Superior temporal gyrus (tissue), 1 donor: ENCODE measurements at regions not wholly inside any gene's neighbourhood (a gene's known extent, or its start where the extent isn't known, plus 50 kb on each side); places are given as distances from the start of the nearest gene placed in this dataset.
"Not testable (repeated sequence)": the region's sequence is repeated elsewhere in the genome, so short reads cannot be mapped to it uniquely, and the experiment has no call there.

Source experiments
- DNase-seq: peaks from one replicate; pipeline ENCODE4 v3.0.0-alpha.2; 2016; ENCODE audit errors: extremely low spot score

DNA sequence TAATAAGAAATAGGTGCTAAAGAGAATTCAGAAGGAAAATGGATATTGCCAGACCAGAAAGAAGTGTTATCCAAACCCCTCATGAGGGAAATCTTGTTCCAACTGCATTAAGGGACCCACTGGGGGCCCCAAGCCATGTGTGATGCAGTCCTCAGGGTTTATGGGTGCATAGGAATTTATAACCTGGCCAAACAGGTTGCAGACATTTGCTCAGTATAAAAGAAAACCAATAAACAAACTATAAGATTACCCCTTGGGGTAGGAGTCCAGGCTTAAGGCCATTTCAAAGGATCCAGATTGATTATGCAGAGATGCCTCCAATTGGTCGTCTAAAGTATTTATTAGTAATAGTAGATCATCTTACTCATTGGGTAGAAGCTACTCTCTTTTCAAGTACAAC is 240.9 kb upstream of the DIO3 start:
- DNase-seq: no peak

GRCh38 chr14:101322223-101322622 is 239.1 kb upstream of the DIO3 start:
- no peak for DNase-seq

GRCh38 chr14:101323111-101323510 is 238.2 kb upstream of the DIO3 start:
- no peak for DNase-seq

- DNase-seq: not testable (repeated sequence)
Observed at GRCh38 chr14:101323614-101324235, 237.6 kb upstream of the DIO3 start.

DNA sequence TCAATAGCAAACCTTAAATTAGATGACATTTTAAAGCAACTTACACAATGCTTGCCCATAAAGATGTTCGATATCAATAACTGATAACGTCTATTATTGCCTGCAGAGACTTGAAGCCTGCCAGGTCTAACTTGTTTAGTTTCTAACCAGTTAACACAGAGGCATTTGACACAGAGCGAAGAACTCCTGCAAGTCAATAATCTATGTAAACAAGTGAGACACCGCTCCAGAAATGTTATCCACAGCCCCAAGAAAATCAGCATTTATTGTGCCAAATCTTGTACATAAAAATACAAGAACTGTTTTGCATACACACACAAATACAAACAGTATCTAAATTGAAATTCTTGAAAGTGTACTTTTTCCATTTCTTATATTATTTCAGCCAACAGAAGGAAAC is 236.0 kb upstream of the DIO3 start:
- no peak for DNase-seq

DNA sequence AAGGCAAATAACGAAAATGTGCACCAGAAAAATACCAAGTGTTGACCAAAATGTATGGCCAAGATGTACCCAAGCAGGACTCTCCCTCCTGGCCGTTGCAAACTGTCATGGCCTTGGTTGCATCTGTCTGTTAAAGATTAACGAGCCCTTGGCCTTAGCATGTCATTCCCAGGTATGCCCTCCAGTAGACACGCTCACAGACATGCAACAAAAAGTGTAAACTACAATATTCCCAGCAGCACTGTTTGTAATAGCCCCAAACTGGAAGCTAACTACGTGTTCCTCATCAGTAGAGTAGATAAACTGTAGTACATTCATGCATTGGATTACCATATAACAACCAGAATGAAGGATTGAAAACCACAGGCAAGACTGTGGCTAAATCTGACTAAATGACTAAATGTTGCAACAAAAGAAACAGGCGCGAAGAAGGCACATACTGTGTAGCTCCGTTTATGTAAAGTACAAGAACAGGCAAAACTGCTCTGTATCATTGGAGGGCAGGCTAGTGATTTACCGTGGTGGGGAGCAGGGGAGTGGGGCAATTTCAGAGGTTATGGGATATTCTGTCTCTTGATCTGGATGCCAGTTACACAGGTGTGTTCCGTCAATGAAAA is 232.8 kb upstream of the DIO3 start:
- DNase-seq: no peak

- no peak for DNase-seq
Observed at GRCh38 chr14:101330416-101331140, 230.7 kb upstream of the DIO3 start.

GRCh38 chr14:101331141-101331525 is 230.2 kb upstream of the DIO3 start:
- no peak for DNase-seq

DNA sequence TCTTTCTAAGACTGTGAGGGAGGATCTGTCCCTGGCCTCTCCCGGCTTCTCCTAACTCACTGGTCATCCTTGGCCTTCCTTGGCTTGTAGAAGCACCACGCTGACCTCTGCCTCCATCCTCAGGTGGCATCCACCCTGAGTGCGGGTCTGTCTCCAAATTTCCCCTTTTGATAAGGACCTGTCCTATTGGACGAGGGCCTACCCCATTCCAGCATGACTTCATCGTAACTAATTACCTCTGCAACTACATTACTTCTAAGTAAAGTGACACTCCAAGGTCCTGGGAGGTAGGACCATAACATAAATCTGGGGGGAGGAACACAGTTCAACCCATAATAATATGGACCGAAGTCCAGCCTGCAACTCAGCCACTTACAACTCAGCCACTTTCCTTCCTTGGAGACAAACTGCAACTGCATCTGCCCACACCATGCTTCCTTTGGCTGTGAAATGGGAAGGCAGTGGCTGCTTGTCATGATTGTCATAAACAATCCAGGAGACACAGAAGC is 229.6 kb upstream of the DIO3 start:
- DNase-seq: no peak

GRCh38 chr14:101332281-101332680 is 229.0 kb upstream of the DIO3 start:
- DNase-seq: no peak

- no peak for DNase-seq
Observed at GRCh38 chr14:101333335-101334280, 227.7 kb upstream of the DIO3 start.

DNA sequence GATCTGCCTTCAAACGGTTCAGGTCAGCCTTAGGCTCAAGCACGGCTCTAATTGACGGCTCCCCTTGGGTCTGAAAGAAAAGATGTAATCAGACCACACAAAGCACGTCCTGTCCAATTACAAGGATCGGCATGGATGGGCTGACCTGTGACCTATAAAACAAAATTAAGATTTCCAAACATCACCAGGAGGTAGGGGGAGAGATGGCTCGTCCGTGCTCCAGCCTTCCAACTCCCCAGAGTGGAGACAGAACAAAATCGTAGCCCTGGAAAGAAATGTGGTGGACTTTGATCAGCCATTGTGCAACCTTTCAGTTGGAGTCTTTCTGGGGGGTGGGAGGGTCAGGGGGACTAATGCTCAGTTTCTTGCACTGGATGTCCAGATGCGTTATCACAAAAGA is 226.6 kb upstream of the DIO3 start:
- DNase-seq: no peak

DNA sequence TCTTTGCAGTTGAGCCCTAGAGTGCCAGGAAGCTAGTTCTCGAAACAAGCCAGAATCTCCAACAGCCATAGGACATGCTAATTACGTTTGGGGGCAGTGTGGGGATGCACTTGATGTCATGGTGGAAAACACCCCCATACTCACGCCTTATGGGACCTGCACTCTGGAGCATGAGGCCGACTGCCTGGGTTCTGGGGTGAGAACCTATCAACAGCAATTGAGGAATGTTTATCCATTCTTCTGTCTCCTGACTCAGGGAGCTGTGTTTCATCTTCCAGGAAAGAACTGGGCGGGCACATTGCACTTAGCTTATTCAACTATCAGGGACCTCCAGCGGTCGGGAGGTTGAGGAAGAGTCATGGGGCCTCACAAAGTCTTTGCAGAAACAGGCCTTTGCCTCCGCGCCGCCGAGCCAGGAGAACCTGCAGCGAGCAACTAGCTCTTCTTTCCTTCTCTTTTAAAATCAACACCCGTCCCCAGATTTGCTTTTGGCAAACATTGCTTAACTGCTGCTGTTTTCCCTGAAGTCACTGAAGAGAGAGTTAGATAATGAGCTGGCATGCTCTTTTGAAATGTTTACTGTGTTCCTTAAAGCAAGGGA is 226.1 kb upstream of the DIO3 start:
- DNase-seq: peak; percentile 66

DNA sequence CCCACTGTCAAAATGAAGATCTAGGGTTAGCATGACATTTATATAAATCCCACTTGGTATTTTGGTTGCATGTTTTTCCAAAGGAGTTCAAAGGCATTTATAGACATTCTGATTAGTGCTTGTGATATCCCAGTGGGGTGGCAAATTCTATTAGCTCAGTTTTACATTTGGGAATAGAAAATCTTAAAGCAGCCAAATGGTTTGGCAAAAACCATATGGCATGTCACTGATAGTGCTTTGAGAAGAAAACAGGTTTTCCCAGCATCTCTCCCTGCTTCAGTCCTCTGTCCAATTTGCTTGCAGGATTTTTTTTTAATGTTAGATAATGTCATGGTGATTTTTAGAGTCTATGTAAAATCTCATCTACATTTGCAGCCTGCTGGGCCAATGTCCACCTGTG is 225.1 kb upstream of the DIO3 start:
- DNase-seq: peak; percentile 22

DNA sequence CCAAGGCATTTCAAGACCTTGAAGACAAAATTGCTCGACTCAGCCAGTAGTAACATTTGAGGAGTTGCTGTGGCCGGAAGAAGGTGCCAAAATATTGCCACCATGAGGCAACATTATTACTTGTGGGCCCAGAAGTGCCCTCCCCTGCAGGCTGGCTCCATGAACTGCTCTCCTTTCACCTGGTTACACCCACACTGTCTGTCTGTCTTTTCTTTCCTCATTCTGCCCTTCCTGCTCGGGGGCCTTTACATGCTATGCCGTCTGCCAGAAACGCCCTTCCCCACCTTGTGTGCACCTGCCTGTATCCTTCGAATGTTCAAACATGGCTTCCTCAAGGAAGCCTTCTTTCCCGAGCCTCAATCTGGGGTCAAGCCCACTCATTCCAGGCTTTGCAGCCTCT is 224.2 kb upstream of the DIO3 start:
- no peak for DNase-seq

- no peak for DNase-seq
Observed at GRCh38 chr14:101340556-101340955, 220.7 kb upstream of the DIO3 start.

- DNase-seq: no peak
Observed at GRCh38 chr14:101347893-101348777, 213.2 kb upstream of the DIO3 start.

DNA sequence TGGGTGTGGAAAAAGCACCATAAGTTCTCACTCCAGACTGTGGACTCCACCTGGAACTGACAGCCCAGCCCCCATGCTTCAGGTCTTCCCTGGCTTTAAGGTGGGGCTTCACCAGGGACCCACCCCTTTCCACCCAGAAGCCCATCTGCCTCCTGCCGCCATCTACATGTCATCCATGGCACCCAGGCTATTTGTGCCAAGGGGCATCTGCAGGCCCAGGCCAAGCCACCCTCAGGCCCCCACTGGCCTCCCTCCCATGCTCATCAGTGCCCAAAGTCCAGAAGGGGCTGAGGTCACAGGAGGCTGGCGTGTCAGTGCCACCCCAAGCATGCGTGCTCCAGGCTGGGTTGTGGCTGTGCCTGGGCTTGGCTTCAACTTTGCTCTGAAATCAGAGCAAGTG is 212.2 kb upstream of the DIO3 start:
- no peak for DNase-seq

- DNase-seq: no peak
Observed at GRCh38 chr14:101350021-101350420, 211.3 kb upstream of the DIO3 start.

DNA sequence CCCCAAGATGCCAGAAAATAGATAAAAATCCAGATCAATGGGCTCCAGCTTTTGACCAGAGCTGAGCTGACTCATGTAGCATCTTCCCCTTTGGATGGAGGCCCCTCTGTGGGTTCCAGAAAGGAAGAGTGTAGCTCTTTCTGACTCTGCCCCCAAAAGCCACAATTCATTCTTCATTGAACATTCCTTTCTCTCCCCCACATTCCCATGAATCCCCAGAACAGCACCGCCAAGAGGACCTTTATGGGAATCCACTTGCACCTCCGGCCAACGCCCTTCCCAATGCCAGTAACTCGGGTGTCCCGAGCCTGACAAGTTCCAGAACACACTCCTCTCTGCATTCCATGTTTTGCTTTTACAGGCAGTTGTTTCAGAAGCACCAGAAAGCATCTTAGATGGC is 210.6 kb upstream of the DIO3 start:
- DNase-seq: no peak

- no peak for DNase-seq
Observed at GRCh38 chr14:101351146-101351545, 210.1 kb upstream of the DIO3 start.
